CD4-positive, alpha-beta T cell (primary cell): ENCODE measurements at regions not wholly inside any gene's neighbourhood (a gene's known extent, or its start where the extent isn't known, plus 50 kb on each side); places are given as distances from the start of the nearest gene placed in this dataset.

Source experiments
- ATAC-seq: fragments of 200-7000 bp; cut with Tn5 transposase; one replicate; pipeline ENCODE4 v1.10.0; 2022; ENCODE audit warnings: mild to moderate bottlenecking; ENCODE audit not compliant: poor library complexity
- CTCF ChIA-PET: fragments of 350-600 bp; sonication (Branson Sonifier 250); formaldehyde crosslinking; loops from one replicate; lab custom pipeline; 2021; ENCODE audit warnings: antibody characterized with exemption, inconsistent platforms; lab: Charles Lee
- POLR2A ChIA-PET: fragments of 350-600 bp; sonication (Branson Sonifier 250); formaldehyde crosslinking; loops from one replicate; lab custom pipeline; 2021; ENCODE audit warnings: antibody characterized with exemption, inconsistent platforms; lab: Charles Lee
- DNase-seq, 14 experiments: peaks; one replicate each; pipeline ENCODE4 v3.0.0-alpha.2; 2013 to 2020; ENCODE audit warnings: mixed read lengths in 2 of 14
- H3K27ac ChIP-seq, 2 donors: one replicate each; pipeline versions ENCODE4 v1.5.1 to v1.7.0; 2013; ENCODE audit warnings: low read length in 2 of 2, low read depth in 1 of 2, mild to moderate bottlenecking in 1 of 2
- H3K27me3 ChIP-seq, 2 experiments: 1 replicate in 1 of 2; 2 replicates in 1 of 2; pipeline versions ENCODE4 v1.6.1 to v1.7.0; 2013; ENCODE audit warnings: low read length in 2 of 2, control low read depth in 1 of 2, mild to moderate bottlenecking in 1 of 2, moderate library complexity in 1 of 2; ENCODE audit not compliant: insufficient read depth in 2 of 2, control insufficient read depth in 1 of 2
- H3K36me3 ChIP-seq: one replicate; pipeline ENCODE4 v1.6.1; 2013; ENCODE audit warnings: low read length, control low read depth; ENCODE audit not compliant: insufficient read depth
- H3K4me1 ChIP-seq: one replicate; pipeline ENCODE4 v1.6.1; 2013; ENCODE audit warnings: low read length, control low read depth; ENCODE audit not compliant: insufficient read depth
- H3K4me3 ChIP-seq: one replicate; pipeline ENCODE4 v1.5.1; 2013; ENCODE audit warnings: mild to moderate bottlenecking, low read length, moderate library complexity
- H3K9me3 ChIP-seq, 2 experiments: 1 replicate in 1 of 2; 2 replicates in 1 of 2; pipeline versions ENCODE4 v1.6.1 to v1.7.0; 2013; ENCODE audit warnings: low read length in 2 of 2, mild to moderate bottlenecking in 2 of 2, control low read depth in 1 of 2, moderate library complexity in 1 of 2; ENCODE audit not compliant: control insufficient read depth in 1 of 2, insufficient read depth in 1 of 2
- H3K27ac Mint-ChIP-seq: one replicate; pipeline ENCODE4 v1.8.0; 2020; ENCODE audit warnings: mixed read lengths
- H3K27me3 Mint-ChIP-seq: one replicate; pipeline ENCODE4 v1.8.0; 2021; ENCODE audit warnings: mixed read lengths
- H3K36me3 Mint-ChIP-seq: one replicate; pipeline ENCODE4 v1.8.0; 2021; ENCODE audit warnings: low read depth, mixed read lengths
- H3K4me1 Mint-ChIP-seq: one replicate; pipeline ENCODE4 v1.8.0; 2021; ENCODE audit warnings: low read depth, mixed read lengths
- H3K4me3 Mint-ChIP-seq: one replicate; pipeline ENCODE4 v1.8.0; 2020; ENCODE audit warnings: mild to moderate bottlenecking, mixed read lengths
- H3K9me3 Mint-ChIP-seq: one replicate; pipeline ENCODE4 v1.8.0; 2020; ENCODE audit warnings: mixed read lengths
- intact Hi-C, 2 experiments: fragments of 100-400 bp; cut with DNase I in 1 of 2; cut with micrococcal nuclease in 1 of 2; formaldehyde crosslinking; loops; one replicate each; pipeline versions ENCODE4 v1.15.1 to v1.9.0; 2023 to 2025; cut with DNase I, micrococcal nuclease
- TF ChIP-seq, protein P1 (sequence below): fragments of 200-600 bp; IDR thresholded peaks from one replicate; pipeline ENCODE4 v1.8.0; 2022; ENCODE audit warnings: antibody characterized with exemption, mild to moderate bottlenecking

DNA sequence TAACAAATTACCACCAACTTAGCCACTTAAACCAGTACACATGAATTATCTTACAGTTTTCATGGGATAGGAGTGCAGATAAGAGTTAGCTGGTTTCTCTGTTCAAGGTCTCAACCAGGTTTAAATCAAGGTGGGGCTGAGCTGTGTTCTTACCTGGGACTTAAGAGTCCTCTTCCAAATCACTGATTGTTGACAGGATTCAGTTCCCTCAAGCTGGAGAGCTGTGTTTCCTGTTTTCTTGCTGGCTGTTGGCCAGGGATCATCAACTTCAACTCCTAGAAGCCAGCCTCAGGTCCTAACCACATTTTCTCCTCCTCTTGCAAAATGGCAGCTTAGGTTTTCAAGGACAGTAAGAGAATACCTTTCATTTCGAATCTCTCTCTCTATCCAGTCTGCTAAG, 123.8 kb upstream of the CHRM3 start:
- TF ChIP-seq, protein P1, sequence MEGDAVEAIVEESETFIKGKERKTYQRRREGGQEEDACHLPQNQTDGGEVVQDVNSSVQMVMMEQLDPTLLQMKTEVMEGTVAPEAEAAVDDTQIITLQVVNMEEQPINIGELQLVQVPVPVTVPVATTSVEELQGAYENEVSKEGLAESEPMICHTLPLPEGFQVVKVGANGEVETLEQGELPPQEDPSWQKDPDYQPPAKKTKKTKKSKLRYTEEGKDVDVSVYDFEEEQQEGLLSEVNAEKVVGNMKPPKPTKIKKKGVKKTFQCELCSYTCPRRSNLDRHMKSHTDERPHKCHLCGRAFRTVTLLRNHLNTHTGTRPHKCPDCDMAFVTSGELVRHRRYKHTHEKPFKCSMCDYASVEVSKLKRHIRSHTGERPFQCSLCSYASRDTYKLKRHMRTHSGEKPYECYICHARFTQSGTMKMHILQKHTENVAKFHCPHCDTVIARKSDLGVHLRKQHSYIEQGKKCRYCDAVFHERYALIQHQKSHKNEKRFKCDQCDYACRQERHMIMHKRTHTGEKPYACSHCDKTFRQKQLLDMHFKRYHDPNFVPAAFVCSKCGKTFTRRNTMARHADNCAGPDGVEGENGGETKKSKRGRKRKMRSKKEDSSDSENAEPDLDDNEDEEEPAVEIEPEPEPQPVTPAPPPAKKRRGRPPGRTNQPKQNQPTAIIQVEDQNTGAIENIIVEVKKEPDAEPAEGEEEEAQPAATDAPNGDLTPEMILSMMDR: no peak
- Mint-ChIP-seq H3K27ac (no peak overlapping the region), H3K27me3 (no peaks in the 10 kb centered on the region), H3K36me3 (no peaks in the 10 kb centered on the region), H3K9me3 (no peaks in the 10 kb centered on the region), H3K4me1 (no peaks in the 10 kb centered on the region), H3K4me3 (no peak overlapping the region)
- ChIA-PET CTCF (no interaction called here), POLR2A (no interaction called here)
- no peaks in the 10 kb centered on the region for H3K4me1 ChIP-seq
- H3K9me3 ChIP-seq: no peaks in the 10 kb centered on the region
- H3K36me3 ChIP-seq: no peaks in the 10 kb centered on the region
- intact Hi-C loops: no loop called here
- no peak overlapping the region for H3K27ac ChIP-seq
- no peak overlapping the region for H3K4me3 ChIP-seq
- DNase-seq: no peak
- H3K27me3 ChIP-seq: no peaks in the 10 kb centered on the region
- ATAC-seq: no peak

DNA sequence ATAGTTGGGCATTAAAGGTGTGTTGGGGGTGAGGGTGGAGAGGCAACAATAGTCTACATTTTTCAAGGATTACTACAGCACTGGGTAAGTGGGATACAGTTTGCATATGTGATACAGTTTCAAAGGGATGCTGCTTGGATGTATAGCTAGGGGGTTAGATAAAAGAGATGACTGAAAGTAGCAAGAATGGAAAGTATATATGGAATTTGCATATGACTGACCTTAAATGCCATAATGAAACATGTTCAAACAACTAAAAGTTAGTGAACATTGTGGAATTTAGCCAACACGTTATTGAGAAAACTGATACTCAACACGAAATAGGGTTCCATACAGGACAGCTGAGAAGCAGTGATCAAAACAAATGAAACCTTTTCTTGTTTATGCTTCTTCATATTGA, 124.8 kb upstream of the CHRM3 start:
- Mint-ChIP-seq H3K36me3 (no peaks in the 10 kb centered on the region), H3K27me3 (no peaks in the 10 kb centered on the region), H3K4me1 (no peaks in the 10 kb centered on the region), H3K27ac (no peak overlapping the region), H3K9me3 (peaks cover 2% of the 10 kb centered on the region), H3K4me3 (no peak overlapping the region)
- ATAC-seq: no peak
- Histone ChIP-seq H3K9me3 (no peaks in the 10 kb centered on the region), H3K4me3 (no peak overlapping the region), H3K36me3 (no peaks in the 10 kb centered on the region), H3K4me1 (no peaks in the 10 kb centered on the region), H3K27ac (no peak overlapping the region), H3K27me3 (no peaks in the 10 kb centered on the region)
- ChIA-PET CTCF (no interaction called here), POLR2A (no interaction called here)
- TF ChIP-seq, protein P1: no peak
- DNase-seq: no peak
- intact Hi-C loops: no loop called here

DNA sequence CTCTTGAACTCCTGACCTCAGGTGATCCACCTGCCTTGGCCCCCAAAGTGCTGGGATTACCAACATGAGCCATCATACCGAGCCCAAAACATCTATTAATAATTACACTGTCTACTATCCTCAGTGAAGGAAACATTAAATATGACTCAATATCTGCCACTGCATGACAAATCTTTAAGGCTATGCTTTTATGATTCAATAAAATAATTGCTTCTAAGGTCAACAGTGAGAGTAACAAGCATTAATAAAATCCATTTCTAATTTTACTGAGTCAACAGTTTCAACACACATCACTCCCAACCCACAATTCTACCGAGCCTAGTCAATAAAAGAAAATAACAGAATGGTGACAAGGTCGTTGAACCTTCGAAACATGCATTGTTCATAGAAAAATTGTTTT, 125.5 kb upstream of the CHRM3 start:
- no peaks in the 10 kb centered on the region for H3K36me3 ChIP-seq
- POLR2A ChIA-PET: no interaction called here
- H3K4me1 Mint-ChIP-seq: no peaks in the 10 kb centered on the region
- H3K4me3 ChIP-seq: no peak overlapping the region
- H3K9me3 Mint-ChIP-seq: peaks cover 2% of the 10 kb centered on the region
- no peaks in the 10 kb centered on the region for H3K27me3 Mint-ChIP-seq
- ATAC-seq: no peak
- DNase-seq: no peak
- H3K27me3 ChIP-seq: no peaks in the 10 kb centered on the region
- CTCF ChIA-PET: no interaction called here
- H3K27ac ChIP-seq: no peak overlapping the region
- no peaks in the 10 kb centered on the region for H3K36me3 Mint-ChIP-seq
- intact Hi-C loops: no loop called here
- TF ChIP-seq, protein P1: no peak
- H3K4me3 Mint-ChIP-seq: no peak overlapping the region
- H3K4me1 ChIP-seq: no peaks in the 10 kb centered on the region
- H3K9me3 ChIP-seq: peaks cover 0 to 3% of the 10 kb centered on the region in 2 experiments
- H3K27ac Mint-ChIP-seq: no peak overlapping the region
